LNCAP (cell line): ENCODE measurements at regions not wholly inside any gene's neighbourhood (a gene's known extent, or its start where the extent isn't known, plus 50 kb on each side); places are given as distances from the start of the nearest gene placed in this dataset.

ENCODE experiments used
- TF ChIP-seq, protein P1 (sequence below): fragments of 450-650 bp; IDR thresholded peaks from 2 replicates; pipeline ENCODE4 v1.5.1; 2017; ENCODE audit warnings: mild to moderate bottlenecking

- TF ChIP-seq, protein P1, sequence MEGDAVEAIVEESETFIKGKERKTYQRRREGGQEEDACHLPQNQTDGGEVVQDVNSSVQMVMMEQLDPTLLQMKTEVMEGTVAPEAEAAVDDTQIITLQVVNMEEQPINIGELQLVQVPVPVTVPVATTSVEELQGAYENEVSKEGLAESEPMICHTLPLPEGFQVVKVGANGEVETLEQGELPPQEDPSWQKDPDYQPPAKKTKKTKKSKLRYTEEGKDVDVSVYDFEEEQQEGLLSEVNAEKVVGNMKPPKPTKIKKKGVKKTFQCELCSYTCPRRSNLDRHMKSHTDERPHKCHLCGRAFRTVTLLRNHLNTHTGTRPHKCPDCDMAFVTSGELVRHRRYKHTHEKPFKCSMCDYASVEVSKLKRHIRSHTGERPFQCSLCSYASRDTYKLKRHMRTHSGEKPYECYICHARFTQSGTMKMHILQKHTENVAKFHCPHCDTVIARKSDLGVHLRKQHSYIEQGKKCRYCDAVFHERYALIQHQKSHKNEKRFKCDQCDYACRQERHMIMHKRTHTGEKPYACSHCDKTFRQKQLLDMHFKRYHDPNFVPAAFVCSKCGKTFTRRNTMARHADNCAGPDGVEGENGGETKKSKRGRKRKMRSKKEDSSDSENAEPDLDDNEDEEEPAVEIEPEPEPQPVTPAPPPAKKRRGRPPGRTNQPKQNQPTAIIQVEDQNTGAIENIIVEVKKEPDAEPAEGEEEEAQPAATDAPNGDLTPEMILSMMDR, result no peak
Observed at GRCh38 chr9:129500161-129500862, 120.6 kb downstream of the C9orf50 start.

DNA sequence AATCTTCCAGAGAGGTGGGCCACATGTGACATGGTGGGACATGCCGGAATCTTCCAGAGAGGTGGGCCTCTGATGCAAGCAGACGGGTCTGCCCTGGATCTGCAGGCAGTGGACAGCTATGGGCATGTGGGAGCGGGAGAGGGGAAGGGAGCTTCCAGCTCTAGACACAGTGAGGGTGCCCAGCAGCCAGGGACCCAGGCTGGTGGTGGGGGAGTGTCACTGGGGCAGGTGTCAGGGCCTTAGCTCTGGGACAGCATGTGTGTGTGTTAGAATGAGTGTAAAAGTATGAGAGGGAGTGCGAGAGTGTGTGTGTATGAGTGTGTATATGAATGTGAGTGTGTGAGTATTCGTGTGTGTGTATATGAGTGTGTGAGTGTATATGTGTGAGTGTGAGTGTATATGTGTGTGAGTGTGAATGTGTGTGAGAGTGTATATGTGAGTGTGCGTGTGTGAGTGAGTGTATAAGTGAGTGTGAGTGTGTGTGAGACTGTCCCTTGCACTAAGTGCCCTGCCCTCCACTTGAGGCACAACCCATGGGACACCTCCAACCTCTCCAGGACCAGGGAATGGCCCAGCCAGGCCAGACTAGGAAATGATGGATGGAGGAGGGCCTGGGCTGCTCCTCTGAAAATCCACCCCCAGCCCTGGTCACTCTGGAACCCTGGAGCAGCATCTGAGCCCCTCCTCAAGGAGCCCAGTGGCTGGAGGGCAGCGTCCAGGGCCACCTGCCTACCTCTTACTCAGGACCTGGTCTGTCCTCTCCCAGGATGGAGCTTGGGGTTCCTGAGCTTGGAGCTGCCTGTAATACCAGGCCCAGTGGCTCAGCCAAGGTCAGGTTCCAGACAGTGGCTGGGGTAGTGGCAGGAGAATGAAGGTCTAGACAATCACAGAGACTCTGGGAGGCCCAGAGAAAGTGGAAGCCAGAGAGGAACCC is 122.2 kb downstream of the C9orf50 start:
- TF ChIP-seq, protein P1, result no peak

DNA sequence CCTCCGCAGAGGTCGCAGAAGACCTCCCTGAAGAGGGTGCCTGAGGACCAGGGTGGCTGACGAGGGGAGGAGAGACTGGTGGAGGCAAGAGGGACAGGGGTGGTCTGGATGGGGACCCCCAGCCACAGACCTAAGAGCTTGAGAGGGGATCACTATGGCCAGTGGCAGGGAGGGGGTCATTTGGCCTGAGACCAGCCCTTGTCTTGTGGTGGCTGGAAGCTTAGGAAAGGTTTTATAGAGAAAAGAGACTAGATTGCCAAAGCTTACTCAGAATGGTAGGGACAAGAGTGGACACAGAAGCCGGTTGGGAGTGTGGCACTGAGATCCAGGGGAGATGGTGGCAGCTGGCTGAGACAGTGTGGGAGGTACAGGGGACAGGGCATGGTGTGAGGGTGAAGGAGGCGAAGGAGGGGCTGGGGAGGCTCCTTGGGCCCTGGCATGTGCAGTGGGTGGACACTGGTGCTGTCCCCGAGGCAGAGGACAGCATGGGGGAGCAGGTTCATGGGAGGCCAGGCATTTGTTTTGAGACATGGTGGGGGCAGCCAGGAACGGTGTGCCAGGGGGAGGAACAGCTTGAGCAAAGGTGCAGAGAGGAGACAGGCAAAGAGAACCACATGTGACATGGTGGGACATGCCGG is 123.0 kb downstream of the C9orf50 start:
- TF ChIP-seq, protein P1, result no peak

GRCh38 chr9:129497005-129497812 is 123.7 kb downstream of the C9orf50 start:
- TF ChIP-seq, protein P1, result no peak

DNA sequence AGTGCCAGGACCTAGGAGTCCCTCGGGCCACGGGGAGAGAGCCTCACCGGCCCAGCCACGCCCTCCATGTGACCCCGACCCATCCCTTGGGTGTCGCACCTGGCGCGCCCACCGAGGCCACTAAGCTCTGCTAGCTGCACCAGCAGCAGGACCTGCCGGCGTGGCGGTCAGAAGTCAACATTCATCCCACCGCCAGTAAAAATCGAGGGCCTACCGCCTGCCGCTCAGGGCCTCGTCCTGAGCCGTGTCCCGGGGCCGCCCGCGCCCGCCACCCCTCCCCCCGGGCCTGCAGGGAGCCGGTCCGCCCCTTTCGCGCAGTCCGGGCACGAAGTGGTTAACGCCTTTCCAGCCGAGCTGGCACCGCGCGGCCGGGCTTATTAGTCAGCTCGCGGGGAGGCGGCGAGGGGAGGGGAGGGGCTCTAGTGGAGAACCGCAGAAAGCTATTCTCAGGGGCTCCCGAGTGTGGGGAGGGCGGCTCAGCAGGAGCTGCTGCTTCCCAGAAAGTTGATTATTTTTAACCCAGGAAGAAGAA is 124.4 kb downstream of the C9orf50 start:
- TF ChIP-seq, protein P1, result no peak

DNA sequence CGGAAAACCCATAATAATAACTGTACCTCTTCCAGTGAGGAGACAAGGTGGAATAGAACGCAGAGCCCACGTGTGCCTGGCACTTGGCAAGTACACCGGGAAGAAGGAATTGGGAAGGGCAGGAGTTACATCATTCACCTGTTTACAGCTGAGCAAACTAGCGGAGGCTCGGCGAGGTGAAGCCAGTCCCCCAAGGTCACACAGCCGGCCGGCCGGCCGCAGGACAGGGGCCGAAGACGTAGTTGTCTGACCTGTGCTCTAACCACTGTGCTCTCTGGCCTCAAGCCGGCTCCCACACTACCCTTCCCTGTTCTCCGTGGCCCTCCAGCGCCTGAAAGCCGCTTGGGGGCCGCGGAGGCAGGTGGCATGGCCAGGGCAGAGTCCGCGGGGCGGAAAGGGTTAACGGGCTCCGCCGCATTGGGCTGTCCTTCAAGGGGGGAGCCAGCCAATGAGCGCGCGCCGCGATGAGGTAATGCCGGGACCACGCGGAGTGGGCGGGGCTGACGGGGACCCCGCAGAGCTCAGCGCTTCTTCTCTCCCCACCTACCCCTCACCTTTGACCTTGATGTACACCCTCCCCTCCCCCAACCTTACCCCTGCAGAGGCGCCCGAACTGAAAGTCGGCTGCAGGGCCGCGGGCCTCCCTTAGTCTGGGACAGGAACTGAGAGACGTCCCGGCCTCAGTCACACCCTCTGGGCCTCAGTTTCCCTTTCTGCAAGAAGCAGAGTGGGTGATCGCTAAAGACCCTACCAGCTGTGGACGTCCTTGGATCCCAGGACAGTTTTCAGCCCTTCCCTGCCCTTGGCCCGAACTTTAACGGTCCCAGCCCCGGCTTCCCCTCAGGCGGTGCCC is 125.1 kb downstream of the C9orf50 start:
- TF ChIP-seq, protein P1, result no peak
